HG03060 (cell line): ENCODE measurements at regions not wholly inside any gene's neighbourhood (a gene's known extent, or its start where the extent isn't known, plus 50 kb on each side); places are given as distances from the start of the nearest gene placed in this dataset.
"Not testable (repeated sequence)": the region's sequence is repeated elsewhere in the genome, so short reads cannot be mapped to it uniquely, and the experiment has no call there.

Experiments used
- ATAC-seq: cut with Tn5 transposase; IDR thresholded peaks from one replicate; pipeline ENCODE4 v1.9.1; 2021; ENCODE audit warnings: low read depth, moderate number of reproducible peaks; ENCODE audit not compliant: unreplicated experiment

GRCh38 chr12:18008642-18009041 lies 81.4 kb downstream of the RERGL start:
- ATAC-seq = no peak

- no peak for ATAC-seq
Observed at GRCh38 chr12:17999174-17999801, 90.7 kb downstream of the RERGL start.

GRCh38 chr12:17992002-17992656 lies 97.9 kb downstream of the RERGL start:
- ATAC-seq = peak; percentile 96

- ATAC-seq = no peak
Observed at GRCh38 chr12:17982556-17982955, 107.4 kb downstream of the RERGL start.

- ATAC-seq = no peak
Observed at GRCh38 chr12:17976202-17976601, 113.8 kb downstream of the RERGL start.

- no peak for ATAC-seq
Observed at GRCh38 chr12:17975763-17976162, 114.2 kb downstream of the RERGL start.

GRCh38 chr12:17975239-17975638 lies 114.8 kb downstream of the RERGL start:
- no peak for ATAC-seq

GRCh38 chr12:17971850-17972249 lies 118.1 kb downstream of the RERGL start:
- no peak for ATAC-seq

- ATAC-seq = no peak
Observed at GRCh38 chr12:17954788-17955187, 135.2 kb downstream of the RERGL start.

- no peak for ATAC-seq
Observed at GRCh38 chr12:17950898-17951297, 139.1 kb downstream of the RERGL start.

- ATAC-seq = no peak
Observed at GRCh38 chr12:17949558-17950141, 140.3 kb downstream of the RERGL start.

- no peak for ATAC-seq
Observed at GRCh38 chr12:17928708-17929366, 161.2 kb downstream of the RERGL start.

GRCh38 chr12:17918013-17918412 lies 172.0 kb downstream of the RERGL start:
- no peak for ATAC-seq

GRCh38 chr12:17884581-17884980 lies 205.4 kb downstream of the RERGL start:
- ATAC-seq = no peak

GRCh38 chr12:17878714-17879113 lies 211.3 kb downstream of the RERGL start:
- ATAC-seq = no peak

GRCh38 chr12:17875230-17875629 lies 214.8 kb downstream of the RERGL start:
- ATAC-seq = no peak

GRCh38 chr12:17866802-17867201 lies 223.2 kb downstream of the RERGL start:
- no peak for ATAC-seq

GRCh38 chr12:17855548-17855947 lies 234.4 kb downstream of the RERGL start:
- not testable (repeated sequence) for ATAC-seq

- ATAC-seq = no peak
Observed at GRCh38 chr12:17853054-17853453, 236.9 kb downstream of the RERGL start.

GRCh38 chr12:17841496-17841895 lies 248.5 kb downstream of the RERGL start:
- no peak for ATAC-seq

GRCh38 chr12:17829813-17830212 lies 260.2 kb downstream of the RERGL start:
- no peak for ATAC-seq
